Kidney (tissue), 13 donors: ENCODE measurements at regions not wholly inside any gene's neighbourhood (a gene's known extent, or its start where the extent isn't known, plus 50 kb on each side); places are given as distances from the start of the nearest gene placed in this dataset.

Experiments used
- DNase-seq, 5 donors: peaks; one replicate each; pipeline ENCODE4 v3.0.0-alpha.2; 2013 to 2020
- FAIRE-seq: peaks from 2 replicates; lab custom pipeline; 2012; peaks lifted over from hg19 to GRCh38; lab: Jason Lieb, UNC
- H3K27ac ChIP-seq, 2 donors: one replicate each; pipeline ENCODE4 v1.7.0; 2013; ENCODE audit warnings: low read depth in 2 of 2, low read length in 2 of 2, inconsistent platforms in 1 of 2
- H3K27me3 ChIP-seq: one replicate; pipeline ENCODE4 v1.7.1; 2013; ENCODE audit warnings: low read length, inconsistent platforms; ENCODE audit not compliant: control insufficient read depth, insufficient read depth
- H3K36me3 ChIP-seq, 3 donors: one replicate each; pipeline versions ENCODE4 v1.7.0 to v1.7.1; 2013; ENCODE audit warnings: low read length in 3 of 3, control low read depth in 1 of 3, inconsistent platforms in 1 of 3; ENCODE audit not compliant: insufficient read depth in 3 of 3, control insufficient read depth in 2 of 3
- H3K4me1 ChIP-seq, 3 donors: one replicate each; pipeline versions ENCODE4 v1.7.0 to v1.7.1; 2013; ENCODE audit warnings: low read length in 3 of 3, inconsistent platforms in 1 of 3, low read depth in 1 of 3; ENCODE audit not compliant: control insufficient read depth in 2 of 3, insufficient read depth in 2 of 3
- H3K4me3 ChIP-seq, 3 donors: one replicate each; pipeline versions ENCODE4 v1.7.0 to v1.8.1; 2013; ENCODE audit warnings: low read length in 3 of 3, control low read depth in 1 of 3, inconsistent platforms in 1 of 3
- H3K9ac ChIP-seq, 3 donors: one replicate each; pipeline versions ENCODE4 v1.7.0 to v1.7.1; 2013; ENCODE audit warnings: low read length in 3 of 3, control low read depth in 1 of 3, inconsistent platforms in 1 of 3
- H3K9me3 ChIP-seq, 3 donors: one replicate each; pipeline versions ENCODE4 v1.7.0 to v1.7.1; 2013; ENCODE audit warnings: low read length in 3 of 3, control low read depth in 1 of 3, inconsistent platforms in 1 of 3; ENCODE audit not compliant: control insufficient read depth in 2 of 3, insufficient read depth in 1 of 3
- CTCF ChIP-seq: IDR thresholded peaks from 3 replicates; pipeline ENCODE4 v1.5.1; 2012; ENCODE audit warnings: mild to moderate bottlenecking, moderate library complexity, borderline replicate concordance; ENCODE audit not compliant: insufficient read depth; ENCODE audit errors: extremely low read depth
- intact Hi-C: fragments of 100-400 bp; cut with DNase I; formaldehyde crosslinking; loops from one replicate; pipeline ENCODE4 v1.11.1; 2022
- donor health status: control.
- donor health status: control.
- donor health status: control.
- donor health status: control.
- donor health status: control.
- donor health status: DM: yes; HTN: yes; CAD: no.
- donor health status: Normal renal cell carcinoma (clear cell type).

- H3K9ac ChIP-seq = no peak overlapping the region
- H3K27ac ChIP-seq = no peak overlapping the region
- FAIRE-seq (no peak), DNase-seq (no peak)
- H3K4me3 ChIP-seq = no peak overlapping the region
- no peak for TF ChIP-seq CTCF
- H3K9me3 ChIP-seq = no peaks in the 10 kb centered on the region
- H3K36me3 ChIP-seq = no peaks in the 10 kb centered on the region
- H3K4me1 ChIP-seq = no peaks in the 10 kb centered on the region
- intact Hi-C loops = no loop called here
- H3K27me3 ChIP-seq = no peaks in the 10 kb centered on the region
These were observed 305.4 kb downstream of the BTBD3 start for GRCh38 chr20:12223057-12223456.

- no peak for TF ChIP-seq CTCF
These were observed 308.2 kb downstream of the BTBD3 start for GRCh38 chr20:12225898-12226297.

GRCh38 chr20:12229891-12230290 is 312.2 kb downstream of the BTBD3 start:
- Histone ChIP-seq H3K9ac (no peak overlapping the region), H3K9me3 (no peaks in the 10 kb centered on the region), H3K27me3 (no peaks in the 10 kb centered on the region), H3K4me3 (no peak overlapping the region), H3K4me1 (no peaks in the 10 kb centered on the region), H3K27ac (no peak overlapping the region), H3K36me3 (no peaks in the 10 kb centered on the region)
- intact Hi-C loops = no loop called here
- no peak for TF ChIP-seq CTCF
- DNase-seq = no peak
- no peak for FAIRE-seq

More at GRCh38 chr20:12225898-12226297, 308.2 kb downstream of the BTBD3 start:
- no peak overlapping the region for H3K9ac ChIP-seq
- FAIRE-seq (no peak), DNase-seq (no peak)
- no peaks in the 10 kb centered on the region for H3K27me3 ChIP-seq
- no peaks in the 10 kb centered on the region for H3K36me3 ChIP-seq
- H3K9me3 ChIP-seq = no peaks in the 10 kb centered on the region
- no peak overlapping the region for H3K27ac ChIP-seq
- no peak overlapping the region for H3K4me3 ChIP-seq
- intact Hi-C loops = no loop called here
- H3K4me1 ChIP-seq = no peaks in the 10 kb centered on the region

GRCh38 chr20:12237772-12238171 is 320.1 kb downstream of the BTBD3 start:
- DNase-seq (no peak), FAIRE-seq (no peak)
- no peak overlapping the region for H3K27ac ChIP-seq
- intact Hi-C loops = no loop called here
- peaks cover 0 to 3% (median 0%) of the 10 kb centered on the region in 3 donors for H3K4me1 ChIP-seq
- no peak for TF ChIP-seq CTCF
- no peaks in the 10 kb centered on the region for H3K9me3 ChIP-seq
- no peak overlapping the region for H3K9ac ChIP-seq
- no peaks in the 10 kb centered on the region for H3K36me3 ChIP-seq
- H3K4me3 ChIP-seq = no peak overlapping the region
- no peaks in the 10 kb centered on the region for H3K27me3 ChIP-seq
